ENCODE measurements at regions not wholly inside any gene's neighbourhood (a gene's known extent, or its start where the extent isn't known, plus 50 kb on each side); places are given as distances from the start of the nearest gene placed in this dataset.

GRCh38 chr10:120782336-120782735 lies 68.8 kb upstream of the WDR11 start:
- Histone ChIP-seq H3K9me3 (ENCODE audit: severe bottlenecking) (no peaks in the 10 kb centered on the region), H3K27ac (no peak overlapping the region), H3K27me3 (ENCODE audit: insufficient read depth, low read depth, severe bottlenecking) (no peaks in the 10 kb centered on the region), H3K36me3 (no peaks in the 10 kb centered on the region), H3K4me3 (ENCODE audit: low read depth, low read length) (no peak overlapping the region)
- TF ChIP-seq CTCF (IDR thresholded peaks at IDR 0.05; ENCODE audit: low read depth, low read length) = no peak
- DNase-seq = no peak

- no peak for DNase-seq
- Histone ChIP-seq H3K27ac (no peak overlapping the region), H3K4me3 (ENCODE audit: low read depth, low read length) (no peak overlapping the region), H3K36me3 (no peaks in the 10 kb centered on the region), H3K9me3 (ENCODE audit: severe bottlenecking) (no peaks in the 10 kb centered on the region), H3K27me3 (ENCODE audit: insufficient read depth, low read depth, severe bottlenecking) (no peaks in the 10 kb centered on the region)
- no peak for TF ChIP-seq CTCF (IDR thresholded peaks at IDR 0.05; ENCODE audit: low read depth, low read length)
Measured at GRCh38 chr10:120783098-120783497, 68.1 kb upstream of the WDR11 start.

GRCh38 chr10:120783867-120784266 lies 67.3 kb upstream of the WDR11 start:
- no peaks in the 10 kb centered on the region for H3K9me3 ChIP-seq (ENCODE audit: severe bottlenecking)
- TF ChIP-seq CTCF (IDR thresholded peaks at IDR 0.05; ENCODE audit: low read depth, low read length) = no peak
- no peak overlapping the region for H3K4me3 ChIP-seq (ENCODE audit: low read depth, low read length)
- no peak for DNase-seq
- no peaks in the 10 kb centered on the region for H3K36me3 ChIP-seq
- no peaks in the 10 kb centered on the region for H3K27me3 ChIP-seq (ENCODE audit: insufficient read depth, low read depth, severe bottlenecking)
- no peak overlapping the region for H3K27ac ChIP-seq

- Histone ChIP-seq H3K27me3 (ENCODE audit: insufficient read depth, low read depth, severe bottlenecking) (no peaks in the 10 kb centered on the region), H3K36me3 (no peaks in the 10 kb centered on the region), H3K27ac (no peak overlapping the region), H3K9me3 (ENCODE audit: severe bottlenecking) (no peaks in the 10 kb centered on the region), H3K4me3 (ENCODE audit: low read depth, low read length) (no peak overlapping the region)
- DNase-seq = peak; percentile 50
- no peak for TF ChIP-seq CTCF (IDR thresholded peaks at IDR 0.05; ENCODE audit: low read depth, low read length)
Measured at GRCh38 chr10:120788771-120789170, 62.4 kb upstream of the WDR11 start.

GRCh38 chr10:120789303-120790203 lies 61.6 kb upstream of the WDR11 start:
- H3K27me3 ChIP-seq (ENCODE audit: insufficient read depth, low read depth, severe bottlenecking) = no peaks in the 10 kb centered on the region
- no peak for DNase-seq
- H3K36me3 ChIP-seq = no peaks in the 10 kb centered on the region
- no peak overlapping the region for H3K4me3 ChIP-seq (ENCODE audit: low read depth, low read length)
- no peak for TF ChIP-seq CTCF (IDR thresholded peaks at IDR 0.05; ENCODE audit: low read depth, low read length)
- no peak overlapping the region; the same call in 1 of the 2 replicates for H3K27ac ChIP-seq
- no peaks in the 10 kb centered on the region for H3K9me3 ChIP-seq (ENCODE audit: severe bottlenecking)
